Mesenchymal stem cell (in vitro differentiated cells and primary cell): ENCODE measurements at regions not wholly inside any gene's neighbourhood (a gene's known extent, or its start where the extent isn't known, plus 50 kb on each side); places are given as distances from the start of the nearest gene placed in this dataset.

Source experiments
- DNase-seq: peaks from one replicate; pipeline ENCODE4 v3.0.0-alpha.2; 2013
- H2AFZ ChIP-seq: one replicate; pipeline ENCODE4 v1.6.1; 2013; ENCODE audit warnings: low read depth, mild to moderate bottlenecking, control low read depth, inconsistent platforms, low read length, moderate library complexity
- H2AK5ac ChIP-seq: 2 replicates; pipeline ENCODE4 v1.6.1; 2013; ENCODE audit warnings: low read length, moderate library complexity, mild to moderate bottlenecking, inconsistent platforms; ENCODE audit not compliant: severe bottlenecking
- H2BK120ac ChIP-seq: one replicate; pipeline ENCODE4 v1.6.1; 2013; ENCODE audit warnings: low read depth, mild to moderate bottlenecking, inconsistent platforms, low read length, moderate library complexity
- H2BK12ac ChIP-seq, 2 experiments: one replicate each; pipeline ENCODE4 v1.6.1; 2013; ENCODE audit warnings: inconsistent platforms in 2 of 2, low read length in 2 of 2, mild to moderate bottlenecking in 2 of 2, moderate library complexity in 2 of 2, control low read depth in 1 of 2
- H2BK15ac ChIP-seq: one replicate; pipeline ENCODE4 v1.6.1; 2013; ENCODE audit warnings: mild to moderate bottlenecking, low read depth, inconsistent platforms; ENCODE audit not compliant: poor library complexity, severe bottlenecking
- H2BK5ac ChIP-seq: 2 replicates; pipeline ENCODE4 v1.6.1; 2013; ENCODE audit warnings: low read depth, mild to moderate bottlenecking, low read length, control low read depth, inconsistent platforms; ENCODE audit not compliant: poor library complexity, severe bottlenecking
- H3K14ac ChIP-seq, 2 experiments: one replicate each; pipeline ENCODE4 v1.6.1; 2013; ENCODE audit warnings: inconsistent platforms in 2 of 2, low read length in 2 of 2, control low read depth in 1 of 2, mild to moderate bottlenecking in 1 of 2, moderate library complexity in 1 of 2
- H3K18ac ChIP-seq, 2 experiments: one replicate each; pipeline ENCODE4 v1.6.1; 2013; ENCODE audit warnings: inconsistent platforms in 2 of 2, low read length in 2 of 2, control low read depth in 1 of 2, low read depth in 1 of 2, mild to moderate bottlenecking in 1 of 2
- H3K23ac ChIP-seq, 2 experiments: one replicate each; pipeline ENCODE4 v1.6.1; 2013; ENCODE audit warnings: inconsistent platforms in 2 of 2, low read length in 2 of 2, mild to moderate bottlenecking in 2 of 2, moderate library complexity in 2 of 2, control low read depth in 1 of 2
- H3K27ac ChIP-seq: 2 replicates; pipeline ENCODE4 v1.5.1; 2013; ENCODE audit warnings: mild to moderate bottlenecking, moderate library complexity, low read length, control low read depth, inconsistent platforms; ENCODE audit not compliant: poor library complexity, severe bottlenecking
- H3K27me3 ChIP-seq, 2 experiments: 2 replicates each; pipeline versions ENCODE4 v1.6.1 to v1.7.0; 2013; ENCODE audit warnings: low read length in 2 of 2, mild to moderate bottlenecking in 2 of 2, moderate library complexity in 2 of 2, control low read depth in 1 of 2, inconsistent platforms in 1 of 2; ENCODE audit not compliant: control insufficient read depth in 1 of 2, insufficient read depth in 1 of 2
- H3K36me3 ChIP-seq, 2 experiments: 2 replicates each; pipeline versions ENCODE4 v1.6.1 to v1.7.0; 2013; ENCODE audit warnings: low read length in 2 of 2, control low read depth in 1 of 2, inconsistent platforms in 1 of 2, low read depth in 1 of 2, mild to moderate bottlenecking in 1 of 2; ENCODE audit not compliant: insufficient read depth in 2 of 2, control insufficient read depth in 1 of 2
- H3K4ac ChIP-seq, 2 experiments: one replicate each; pipeline ENCODE4 v1.6.1; 2013; ENCODE audit warnings: inconsistent platforms in 2 of 2, low read length in 2 of 2, mild to moderate bottlenecking in 2 of 2, moderate library complexity in 2 of 2, control low read depth in 1 of 2, low read depth in 1 of 2
- H3K4me1 ChIP-seq: 2 replicates; pipeline ENCODE4 v1.6.1; 2013; ENCODE audit warnings: low read depth, low read length, control low read depth; ENCODE audit not compliant: control insufficient read depth, insufficient read depth
- H3K4me2 ChIP-seq: 2 replicates; pipeline ENCODE4 v1.6.1; 2013; ENCODE audit warnings: low read length, mild to moderate bottlenecking, inconsistent platforms; ENCODE audit not compliant: poor library complexity, severe bottlenecking
- H3K4me3 ChIP-seq, 2 experiments: 2 replicates each; pipeline versions ENCODE4 v1.5.1 to v1.7.0; 2013; ENCODE audit warnings: low read length in 2 of 2, mild to moderate bottlenecking in 2 of 2, control low read depth in 1 of 2, low read depth in 1 of 2; ENCODE audit not compliant: insufficient read depth in 1 of 2
- H3K79me1 ChIP-seq: replicated peaks from 2 replicates; pipeline ENCODE4 v1.6.1; 2013; ENCODE audit warnings: mild to moderate bottlenecking, control low read depth, low read length, inconsistent platforms; ENCODE audit not compliant: poor library complexity, severe bottlenecking
- H3K9ac ChIP-seq: 2 replicates; pipeline ENCODE4 v1.7.0; 2013; ENCODE audit warnings: mild to moderate bottlenecking, low read length, moderate library complexity
- H3K9me3 ChIP-seq: 2 replicates; pipeline ENCODE4 v1.7.0; 2013; ENCODE audit warnings: mild to moderate bottlenecking, low read length; ENCODE audit not compliant: control insufficient read depth
- H4K8ac ChIP-seq: one replicate; pipeline ENCODE4 v1.6.1; 2013; ENCODE audit warnings: inconsistent platforms, mild to moderate bottlenecking, low read length, moderate library complexity
- H4K91ac ChIP-seq: one replicate; pipeline ENCODE4 v1.6.1; 2013; ENCODE audit warnings: mild to moderate bottlenecking, low read length, inconsistent platforms
- WGBS: methylation state at CpG from one replicate; pipeline ENCODE4 v1.1.7; 2013; ENCODE audit warnings: mixed read lengths; 5-methylcytosine and 5-hydroxymethylcytosine counted together

GRCh38 chr6:21295506-21296240 is 297.9 kb upstream of the SOX4 start:
- Histone ChIP-seq H3K4me2 (no peak overlapping the region), H3K4ac (no peak overlapping the region), H3K36me3 (no peaks in the 10 kb centered on the region)

GRCh38 chr6:21297665-21298064 is 295.9 kb upstream of the SOX4 start:
- 92% methylated on average over 3 of the region's 3 CpGs for WGBS
- Histone ChIP-seq H4K8ac (no peak overlapping the region), H2AFZ (no peak overlapping the region), H3K27ac (no peak overlapping the region), H3K18ac (no peak overlapping the region), H2BK12ac (no peak overlapping the region), H3K23ac (no peak overlapping the region), H3K4me1 (no peaks in the 10 kb centered on the region), H3K4ac (no peak overlapping the region), H2AK5ac (no peak overlapping the region), H3K4me2 (no peak overlapping the region), H2BK15ac (no peak overlapping the region), H3K9me3 (peaks cover 5% of the 10 kb centered on the region), H3K36me3 (no peaks in the 10 kb centered on the region), H3K9ac (no peak overlapping the region), H3K79me1 (no peaks in the 10 kb centered on the region), H4K91ac (no peak overlapping the region), H2BK120ac (no peak overlapping the region), H3K27me3 (no peaks in the 10 kb centered on the region), H3K14ac (no peak overlapping the region), H2BK5ac (no peak overlapping the region), H3K4me3 (no peak overlapping the region)
- no peak for DNase-seq

More at GRCh38 chr6:21295506-21296240, 297.9 kb upstream of the SOX4 start:
- H3K79me1 ChIP-seq, result no peaks in the 10 kb centered on the region
- peaks cover 5% of the 10 kb centered on the region for H3K9me3 ChIP-seq
- H2AFZ ChIP-seq, result no peak overlapping the region
- H3K27me3 ChIP-seq, result no peaks in the 10 kb centered on the region
- H4K91ac ChIP-seq, result no peak overlapping the region
- no peak overlapping the region for H3K4me3 ChIP-seq
- H3K27ac ChIP-seq, result no peak overlapping the region
- no peak overlapping the region for H3K14ac ChIP-seq
- H3K18ac ChIP-seq, result no peak overlapping the region
- DNase-seq, result no peak
- 93% methylated on average over 6 of the region's 6 CpGs for WGBS
- H2BK120ac ChIP-seq, result no peak overlapping the region
- no peak overlapping the region for H2BK5ac ChIP-seq
- H3K9ac ChIP-seq, result no peak overlapping the region
- H3K23ac ChIP-seq, result no peak overlapping the region
- no peaks in the 10 kb centered on the region for H3K4me1 ChIP-seq
- no peak overlapping the region for H4K8ac ChIP-seq
- no peak overlapping the region for H2BK12ac ChIP-seq
- no peak overlapping the region for H2BK15ac ChIP-seq
- no peak overlapping the region for H2AK5ac ChIP-seq

GRCh38 chr6:21299216-21299615 is 294.3 kb upstream of the SOX4 start:
- Histone ChIP-seq H3K4me2 (no peak overlapping the region), H2BK12ac (no peak overlapping the region), H3K4ac (no peak overlapping the region), H2AFZ (no peak overlapping the region), H3K36me3 (no peaks in the 10 kb centered on the region), H2BK5ac (no peak overlapping the region), H3K4me3 (no peak overlapping the region), H3K18ac (no peak overlapping the region), H3K9ac (no peak overlapping the region), H4K8ac (no peak overlapping the region), H2AK5ac (no peak overlapping the region), H3K79me1 (no peaks in the 10 kb centered on the region), H3K23ac (no peak overlapping the region), H2BK120ac (no peak overlapping the region), H2BK15ac (no peak overlapping the region), H3K9me3 (peaks cover 17% of the 10 kb centered on the region), H4K91ac (no peak overlapping the region), H3K27ac (no peak overlapping the region), H3K14ac (no peak overlapping the region), H3K27me3 (no peaks in the 10 kb centered on the region), H3K4me1 (no peaks in the 10 kb centered on the region)
- no CpG with 5 or more reads among the region's 2 CpGs for WGBS
- DNase-seq, result no peak

GRCh38 chr6:21300439-21300838 is 293.1 kb upstream of the SOX4 start:
- Histone ChIP-seq H3K23ac (no peak overlapping the region), H3K9ac (no peak overlapping the region), H3K9me3 (peaks cover 17% of the 10 kb centered on the region), H3K36me3 (no peaks in the 10 kb centered on the region), H2BK120ac (no peak overlapping the region), H4K91ac (no peak overlapping the region), H3K14ac (no peak overlapping the region), H2BK12ac (no peak overlapping the region), H3K27me3 (no peaks in the 10 kb centered on the region), H3K4me3 (no peak overlapping the region), H3K27ac (no peak overlapping the region), H3K79me1 (no peaks in the 10 kb centered on the region), H2AFZ (no peak overlapping the region), H3K4me2 (no peak overlapping the region), H3K4me1 (no peaks in the 10 kb centered on the region), H2BK15ac (no peak overlapping the region), H3K4ac (no peak overlapping the region), H3K18ac (no peak overlapping the region), H2BK5ac (no peak overlapping the region), H4K8ac (no peak overlapping the region), H2AK5ac (no peak overlapping the region)
- no peak for DNase-seq
- WGBS, result no CpG with 5 or more reads among the region's 3 CpGs
